Activated CD4-positive, alpha-beta T cell treated with anti-CD3 and anti-CD28 coated beads for 1 hour (primary cell): ENCODE measurements at regions not wholly inside any gene's neighbourhood (a gene's known extent, or its start where the extent isn't known, plus 50 kb on each side); places are given as distances from the start of the nearest gene placed in this dataset.
"Not testable (repeated sequence)": the region's sequence is repeated elsewhere in the genome, so short reads cannot be mapped to it uniquely, and the experiment has no call there.

Source experiments
- DNase-seq: peaks from one replicate; pipeline ENCODE4 v3.0.0-alpha.2; 2020

- no peak for DNase-seq
Measured at GRCh38 chr3:35849496-35849895, 210.2 kb downstream of the ARPP21 start.

- DNase-seq = no peak
Measured at GRCh38 chr3:35849963-35850362, 210.6 kb downstream of the ARPP21 start.

- DNase-seq = no peak
Measured at GRCh38 chr3:35857004-35857403, 217.7 kb downstream of the ARPP21 start.

DNA sequence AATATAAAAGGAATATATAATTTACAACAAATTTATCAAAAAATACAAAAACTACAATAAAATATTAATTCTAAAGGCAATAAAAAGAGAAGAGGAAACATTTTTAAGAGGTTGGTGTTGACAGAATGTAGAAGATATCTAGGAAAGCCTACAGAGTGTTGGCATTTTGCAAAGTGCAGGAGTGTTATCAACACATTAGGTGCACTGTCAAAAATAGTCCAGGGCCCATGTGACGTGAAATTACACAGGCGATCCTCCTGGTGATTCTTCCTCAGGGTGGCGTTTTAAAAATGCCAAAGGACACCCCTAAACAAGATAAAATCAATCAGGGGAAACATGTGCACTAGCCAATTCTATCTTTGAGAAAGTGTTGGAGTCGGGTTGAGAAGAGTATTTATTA lies 222.7 kb downstream of the ARPP21 start:
- DNase-seq = no peak

DNA sequence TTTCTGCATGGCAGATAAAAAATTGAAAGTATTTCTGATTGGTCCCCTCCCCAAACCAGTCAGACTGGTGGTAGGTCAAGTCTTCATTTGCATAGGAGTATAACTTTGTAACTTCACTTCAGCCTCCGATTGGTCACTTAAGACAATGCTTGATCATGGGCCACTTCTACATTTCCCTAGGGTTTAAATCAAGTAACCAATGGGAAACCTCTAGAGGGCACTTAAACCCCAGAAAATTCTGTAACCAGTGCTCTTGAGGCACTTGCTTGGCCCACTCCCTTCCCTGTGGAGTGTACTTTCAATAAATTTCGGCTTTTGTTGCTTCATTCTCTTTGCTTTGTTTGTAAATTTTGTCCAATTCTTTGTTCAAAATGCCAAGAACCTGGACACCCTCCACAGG lies 225.5 kb downstream of the ARPP21 start:
- DNase-seq = no peak

DNA sequence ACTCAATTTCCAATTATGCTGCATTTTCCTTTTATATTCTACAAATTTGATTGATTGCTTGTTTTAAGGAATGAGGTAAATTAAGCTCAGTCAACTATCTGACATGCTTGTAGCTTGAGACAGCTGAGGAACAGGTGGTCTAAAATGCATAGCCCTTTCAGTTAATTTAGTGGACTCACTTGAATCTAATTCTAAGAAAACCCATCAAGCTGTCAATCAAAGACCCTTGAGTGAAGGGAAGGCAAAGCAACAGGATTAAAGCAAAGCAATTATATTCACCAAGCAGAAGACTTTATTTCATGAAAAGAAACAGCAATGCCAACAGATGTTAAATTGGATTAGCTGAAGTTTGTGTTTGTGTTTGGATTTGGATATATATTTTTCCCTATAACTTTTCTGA lies 228.5 kb downstream of the ARPP21 start:
- DNase-seq = no peak

DNA sequence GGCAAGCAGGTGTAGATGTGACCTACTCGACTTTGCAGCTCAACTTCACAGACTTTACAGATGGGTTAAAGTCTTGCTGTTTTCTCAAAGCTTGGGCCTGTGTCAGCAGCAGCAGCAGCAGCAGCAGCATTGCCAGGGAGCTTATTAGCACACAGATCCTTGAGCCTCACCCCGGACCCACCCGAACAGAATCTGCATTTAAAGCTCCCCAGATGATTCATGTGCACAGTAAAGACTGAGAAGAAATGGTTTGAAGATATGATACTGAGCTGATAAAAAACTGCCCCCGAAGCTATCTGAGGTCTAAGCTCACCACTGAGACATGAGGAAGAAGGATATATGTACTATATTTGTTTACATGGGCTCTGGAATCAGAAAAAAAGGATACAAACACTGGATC lies 231.7 kb downstream of the ARPP21 start:
- DNase-seq = no peak

DNA sequence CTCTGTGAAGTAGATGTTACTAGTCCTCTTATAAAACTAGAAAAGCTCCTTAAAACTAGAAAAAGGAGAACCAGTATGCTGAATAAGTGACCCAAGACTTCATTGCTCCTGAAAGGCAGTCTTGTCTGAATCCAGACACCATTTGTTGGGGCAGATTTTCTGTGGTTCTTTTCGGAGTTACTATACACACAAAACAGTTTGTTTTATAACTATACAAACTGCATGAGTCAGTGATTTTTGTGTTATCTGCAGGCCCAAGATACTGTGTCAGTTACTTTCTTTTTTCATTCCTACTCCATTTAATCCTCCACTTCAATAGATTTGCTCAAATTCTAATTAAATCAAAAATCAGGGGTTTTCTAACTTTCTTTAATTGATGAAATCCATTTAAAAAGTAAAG lies 244.6 kb downstream of the ARPP21 start:
- no peak for DNase-seq

GRCh38 chr3:35894735-35895134 lies 255.4 kb downstream of the ARPP21 start:
- no peak for DNase-seq

GRCh38 chr3:35899245-35899644 lies 259.9 kb downstream of the ARPP21 start:
- no peak for DNase-seq

DNA sequence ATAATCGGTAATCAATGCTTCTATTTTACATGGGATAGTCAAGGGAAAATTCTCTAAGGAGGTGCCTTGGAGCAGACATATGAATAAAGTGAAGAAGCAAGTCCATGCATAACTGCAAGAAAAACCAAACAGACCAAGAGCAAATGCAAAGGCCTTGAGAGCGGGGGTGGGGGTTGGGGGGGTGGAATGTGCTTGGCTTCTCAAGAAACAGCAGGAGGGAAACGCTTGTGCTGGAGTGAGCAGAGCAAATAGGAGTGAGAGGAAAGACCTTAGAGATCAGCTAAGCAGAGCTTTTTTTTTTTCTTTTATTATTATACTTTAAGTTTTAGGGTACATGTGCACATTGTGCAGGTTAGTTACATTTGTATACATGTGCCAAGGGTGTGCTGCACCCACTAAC lies 260.8 kb downstream of the ARPP21 start:
- no peak for DNase-seq

DNA sequence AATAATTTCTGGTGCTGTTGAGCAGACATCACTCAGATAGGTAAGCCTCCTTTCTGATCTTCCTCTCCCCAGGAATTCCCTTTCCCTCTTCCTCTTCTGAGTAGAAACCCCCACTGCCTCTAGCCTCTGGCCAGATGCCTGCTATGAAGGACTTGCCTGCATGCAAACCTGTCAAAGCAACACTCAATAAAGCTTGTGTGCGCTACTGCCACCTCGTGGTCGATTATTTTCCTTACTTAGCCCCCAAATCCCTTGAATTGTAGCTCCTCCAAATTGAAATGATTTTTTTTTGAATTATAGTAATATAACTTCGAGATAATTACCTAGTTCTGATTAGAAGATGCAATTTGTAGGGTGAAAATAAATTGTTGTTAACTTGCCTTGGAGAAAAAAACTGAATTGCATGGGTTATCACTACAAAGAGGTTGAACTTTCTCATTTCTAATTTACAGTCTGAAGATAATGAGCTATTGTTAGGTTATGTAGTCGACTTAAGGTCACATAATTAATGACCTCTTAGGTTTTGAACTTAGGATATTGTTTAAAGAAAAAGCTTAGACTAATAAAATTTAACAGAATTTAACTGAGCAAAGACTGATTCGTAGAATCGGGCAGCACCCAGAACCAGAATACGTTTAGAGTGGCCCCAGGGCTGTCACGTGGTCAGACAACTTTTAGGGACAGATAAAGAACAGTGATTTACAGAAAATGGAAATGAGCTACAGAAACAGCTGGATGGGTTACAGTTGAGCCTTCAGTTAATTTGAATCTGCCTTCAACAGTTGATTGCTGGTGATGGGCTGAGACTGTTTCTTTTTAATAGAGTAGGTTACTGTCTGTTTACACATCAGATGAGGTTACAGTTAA lies 269.3 kb downstream of the ARPP21 start:
- peak; percentile 9 for DNase-seq

- no peak for DNase-seq
Measured at GRCh38 chr3:35919160-35919559, 279.8 kb downstream of the ARPP21 start.

DNA sequence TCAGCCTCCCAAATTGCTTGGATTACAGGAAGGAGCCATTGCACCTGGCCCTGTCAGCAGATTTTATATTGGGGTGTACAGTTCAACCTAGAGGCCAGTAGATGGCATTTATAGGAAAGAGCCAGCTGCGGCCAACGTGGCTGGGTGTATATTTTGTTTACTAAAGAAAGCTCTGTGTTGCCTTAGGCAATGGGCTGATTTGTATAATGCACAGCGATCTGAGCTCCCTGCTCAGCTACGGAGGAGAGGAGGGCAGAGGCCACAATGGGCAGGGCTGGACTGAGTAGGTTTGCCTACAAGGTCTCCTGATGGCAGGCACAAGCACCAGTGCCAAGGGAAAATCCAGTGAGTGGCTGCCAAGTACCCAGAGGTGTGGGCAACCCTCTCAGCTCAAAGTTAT lies 282.4 kb downstream of the ARPP21 start:
- no peak for DNase-seq

DNA sequence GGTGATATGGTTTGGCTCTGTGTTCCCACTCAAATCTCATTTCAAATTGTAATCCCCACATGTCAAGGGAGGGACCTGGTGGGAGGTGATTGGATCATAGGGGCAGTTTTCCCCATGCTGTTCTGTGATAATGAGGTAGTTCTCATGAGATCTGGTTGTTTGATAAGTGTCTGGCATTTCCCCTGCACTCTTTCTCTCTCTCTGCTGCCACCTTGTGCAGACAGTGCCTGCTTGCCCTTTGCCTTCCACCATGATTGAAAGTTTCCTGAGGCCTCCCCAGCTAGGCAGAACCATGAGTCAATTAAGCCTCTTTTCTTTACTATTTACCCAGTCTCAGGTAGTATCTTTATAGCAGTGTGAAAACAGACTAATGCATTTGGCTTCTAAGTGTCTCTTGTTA lies 284.7 kb downstream of the ARPP21 start:
- not testable (repeated sequence) for DNase-seq

- no peak for DNase-seq
Measured at GRCh38 chr3:35927441-35927840, 288.1 kb downstream of the ARPP21 start.

DNA sequence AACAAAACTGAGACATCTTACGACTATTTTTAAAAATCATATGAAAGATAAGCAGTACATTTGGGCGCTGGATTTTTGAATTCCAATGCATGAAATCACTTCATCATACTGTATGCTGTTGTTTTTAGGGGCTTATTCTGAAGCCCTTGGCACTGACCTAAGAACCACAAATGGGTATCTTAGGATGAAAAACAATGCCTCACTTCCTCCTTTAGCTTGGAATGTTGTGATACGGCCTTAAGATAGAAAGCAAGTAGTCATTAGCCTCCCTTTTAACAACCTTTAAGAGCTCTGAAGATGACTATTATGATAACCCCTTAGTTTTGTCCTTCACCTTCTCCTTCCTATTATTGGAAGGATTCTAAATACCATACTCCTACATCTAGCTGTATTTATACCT lies 289.8 kb downstream of the ARPP21 start:
- DNase-seq = no peak

- no peak for DNase-seq
Measured at GRCh38 chr3:35931867-35932266, 292.5 kb downstream of the ARPP21 start.

GRCh38 chr3:35932995-35933394 lies 293.7 kb downstream of the ARPP21 start:
- no peak for DNase-seq

- DNase-seq = no peak
Measured at GRCh38 chr3:35936571-35936970, 297.2 kb downstream of the ARPP21 start.

- DNase-seq = no peak
Measured at GRCh38 chr3:35944926-35945710, 305.8 kb downstream of the ARPP21 start.

DNA sequence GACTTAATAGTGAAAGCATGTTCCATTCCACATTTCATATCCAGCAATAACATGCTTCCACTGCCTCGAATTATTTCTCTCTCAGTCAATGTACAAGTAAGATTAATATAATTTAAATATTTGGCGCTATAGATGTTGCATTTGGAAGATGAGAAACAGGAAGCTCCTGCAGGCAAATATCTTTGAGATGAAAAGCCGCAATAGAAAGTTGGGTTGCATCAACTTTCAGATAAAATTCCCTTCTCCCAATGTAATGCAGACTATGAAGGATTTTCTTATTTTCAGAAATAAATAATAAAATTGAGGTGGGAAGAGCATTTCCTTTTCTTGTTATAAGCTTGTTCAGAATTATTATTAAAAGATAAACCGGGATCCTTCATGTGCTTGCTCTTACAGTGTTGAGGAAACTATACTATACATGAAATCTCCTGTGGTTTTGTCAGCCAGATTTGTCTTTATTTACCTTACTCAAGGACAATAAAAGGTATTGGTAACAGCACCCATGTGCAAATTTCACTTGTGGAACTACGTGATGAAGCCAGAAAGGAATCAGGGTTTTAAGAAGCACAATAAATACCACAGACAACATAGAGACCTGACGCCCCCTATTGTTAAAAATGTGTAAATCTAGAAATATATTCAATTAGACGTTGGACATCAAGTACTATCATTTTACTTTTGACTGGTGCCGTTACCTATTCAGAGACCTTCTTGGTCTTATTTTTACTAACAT lies 307.0 kb downstream of the ARPP21 start:
- DNase-seq = no peak

DNA sequence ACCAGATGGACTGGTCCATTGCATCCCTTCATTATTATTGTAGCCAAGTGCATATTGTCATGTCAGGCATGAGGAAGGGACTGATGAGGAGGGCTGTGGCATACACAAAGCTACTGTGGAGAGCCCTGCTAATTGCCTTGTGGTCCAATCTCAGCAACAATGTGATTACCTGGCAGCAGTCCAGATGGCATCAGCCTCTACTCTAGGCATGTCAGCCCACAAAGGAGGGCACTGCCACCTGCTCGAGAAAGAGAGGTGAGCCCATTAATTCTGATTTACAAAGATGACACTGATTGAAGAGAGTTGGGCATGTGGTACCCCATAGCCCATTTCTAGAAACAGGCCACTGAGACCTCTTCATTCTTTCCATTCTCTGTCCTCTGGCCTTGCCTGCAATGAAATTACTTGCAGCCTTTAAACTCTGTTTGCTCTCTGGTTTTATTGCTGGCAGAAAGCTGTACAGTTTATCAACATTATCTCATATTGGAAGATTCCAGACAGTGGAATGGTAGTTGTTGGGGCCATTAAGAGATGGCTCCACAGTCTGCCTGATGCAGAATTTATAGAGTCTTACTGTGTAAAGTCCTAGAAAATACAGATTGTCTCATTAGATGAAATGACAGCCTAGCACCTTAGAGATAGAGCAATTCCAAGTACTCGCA lies 307.7 kb downstream of the ARPP21 start:
- no peak for DNase-seq
